NCI-H748 treated with DMSO at 0.1 percent for 48 hours (cell line): ENCODE measurements at regions not wholly inside any gene's neighbourhood (a gene's known extent, or its start where the extent isn't known, plus 50 kb on each side); places are given as distances from the start of the nearest gene placed in this dataset.

ENCODE experiments used
- DNase-seq: peaks from one replicate; lab custom pipeline; 2025; lab: John Stamatoyannopoulos, UW

DNA sequence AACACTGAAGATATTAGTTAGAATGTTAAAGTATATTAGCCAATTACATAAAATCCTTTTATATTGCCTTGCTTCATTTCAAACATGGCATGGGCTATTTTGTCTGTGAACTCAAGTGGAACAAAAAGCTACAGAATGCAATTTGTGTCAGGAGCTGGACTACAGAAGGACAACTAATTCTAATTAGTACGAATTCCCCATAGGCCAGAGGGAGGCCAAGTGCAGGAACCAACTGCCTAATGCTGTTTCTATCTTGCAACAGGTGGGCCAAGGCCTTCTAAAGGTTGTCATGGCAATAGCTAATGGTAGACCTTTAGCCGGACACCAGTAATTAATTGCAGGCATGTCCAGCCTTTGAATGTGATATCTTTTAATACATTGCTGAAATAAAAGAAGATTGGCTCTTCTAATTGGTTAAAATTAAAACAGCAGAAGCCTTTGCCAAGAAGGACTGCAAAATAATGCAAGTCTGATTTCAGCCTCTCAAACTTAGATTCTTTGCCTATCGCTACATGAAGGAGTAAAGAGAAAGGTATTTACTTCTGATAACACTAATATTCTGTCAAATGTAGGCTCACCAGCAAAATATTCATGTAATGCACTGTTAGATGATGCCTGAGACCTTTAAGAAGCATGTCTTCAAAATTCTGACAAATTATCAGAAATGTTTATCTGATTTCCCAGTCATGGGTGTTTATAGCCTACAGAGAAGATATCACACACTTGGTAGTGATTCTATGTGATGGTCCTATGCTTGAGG lies 232.1 kb downstream of the LMO4 start:
- no peak for DNase-seq

DNA sequence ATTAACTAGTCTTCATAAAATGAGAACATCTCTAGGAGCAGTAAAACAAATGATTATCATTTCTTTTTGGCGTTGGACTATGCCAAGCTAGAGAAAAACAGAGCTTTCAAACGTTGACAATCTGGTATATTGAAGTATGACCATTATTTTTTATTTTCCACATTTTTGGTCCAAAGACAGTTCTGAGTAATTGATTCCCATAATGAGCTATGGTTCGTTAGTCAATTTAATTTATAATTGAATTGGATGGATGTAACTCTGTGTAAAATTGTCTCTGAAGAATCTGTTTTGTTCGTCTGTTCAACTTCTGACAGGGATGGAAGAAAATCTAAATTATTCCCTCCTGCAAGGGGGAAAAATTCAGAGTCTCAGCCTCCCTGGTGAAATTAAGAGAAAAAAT lies 234.5 kb downstream of the LMO4 start:
- no peak for DNase-seq

DNA sequence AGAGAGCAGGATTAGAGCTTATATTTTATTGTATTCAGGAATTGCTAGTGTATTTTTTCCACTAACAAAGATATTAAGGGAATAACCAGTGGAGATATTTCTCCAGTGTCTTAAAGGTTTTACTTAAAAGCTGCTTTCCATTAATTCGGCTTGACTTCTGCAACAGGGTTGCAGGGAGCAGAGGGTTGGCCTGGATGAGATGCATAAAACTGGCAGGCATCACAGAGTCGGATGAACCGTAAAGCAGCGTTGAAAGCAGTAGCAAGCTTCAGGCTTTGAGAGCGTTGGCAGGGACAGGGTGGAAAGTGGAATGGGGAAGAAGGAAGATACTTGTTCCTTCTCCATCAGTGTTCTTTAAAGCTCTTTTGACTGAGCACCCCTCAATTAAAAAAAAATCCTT lies 237.2 kb downstream of the LMO4 start:
- no peak for DNase-seq

DNA sequence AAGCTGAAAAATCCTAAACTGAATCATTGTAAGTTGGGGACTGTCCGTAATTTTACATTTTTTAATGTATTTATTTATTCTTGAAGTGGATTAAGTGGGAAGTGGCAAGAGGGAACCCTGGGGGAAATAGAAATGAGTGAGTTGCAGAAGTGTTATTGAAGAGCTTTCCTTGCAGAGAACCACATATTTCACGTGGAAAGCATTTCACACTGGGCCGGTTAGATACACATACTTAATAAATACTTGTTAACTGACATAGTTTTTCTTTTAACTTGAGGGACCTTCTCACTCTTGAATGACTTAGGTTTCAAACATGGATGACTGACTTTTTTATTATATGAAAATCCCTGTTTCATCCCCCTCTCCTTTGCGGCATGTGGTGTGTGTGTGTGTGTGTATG lies 239.3 kb downstream of the LMO4 start:
- DNase-seq, result no peak

DNA sequence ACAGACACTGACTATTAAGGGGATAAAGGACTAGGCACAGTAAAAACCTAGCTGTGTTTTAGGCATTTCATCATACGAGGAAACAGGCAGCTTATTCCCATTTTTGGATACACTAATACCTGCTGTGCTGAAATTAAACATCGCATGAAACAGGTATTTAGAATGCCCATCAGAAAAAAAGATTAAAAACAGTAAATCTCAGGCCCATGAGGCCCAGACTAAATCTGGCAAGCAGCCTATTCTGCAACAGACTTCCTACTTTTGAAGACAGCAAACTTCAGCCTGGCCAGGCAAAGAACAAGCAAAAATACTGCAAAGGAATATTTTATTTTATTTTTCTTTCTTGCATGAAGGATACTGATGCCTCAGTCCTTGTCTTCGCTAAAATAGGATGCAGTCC lies 240.2 kb downstream of the LMO4 start:
- DNase-seq, result no peak

DNA sequence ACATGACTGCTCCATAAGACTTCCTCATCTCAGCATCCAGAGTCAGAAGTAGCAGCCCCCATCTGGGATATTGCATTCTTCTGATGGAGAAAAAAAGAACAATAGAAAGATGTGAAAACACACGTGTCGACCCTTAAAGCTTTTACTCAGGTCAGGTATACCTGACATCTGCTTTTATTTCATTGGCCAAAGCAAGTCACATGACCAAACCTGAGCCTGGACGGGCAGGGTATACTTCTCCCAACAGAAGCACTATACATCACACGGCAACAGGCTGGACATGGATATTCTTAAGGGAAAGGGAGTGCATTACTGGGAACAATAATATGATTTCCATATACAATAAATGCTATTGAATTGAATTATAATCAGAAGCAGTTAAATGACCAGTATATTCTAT lies 243.3 kb downstream of the LMO4 start:
- no peak for DNase-seq

DNA sequence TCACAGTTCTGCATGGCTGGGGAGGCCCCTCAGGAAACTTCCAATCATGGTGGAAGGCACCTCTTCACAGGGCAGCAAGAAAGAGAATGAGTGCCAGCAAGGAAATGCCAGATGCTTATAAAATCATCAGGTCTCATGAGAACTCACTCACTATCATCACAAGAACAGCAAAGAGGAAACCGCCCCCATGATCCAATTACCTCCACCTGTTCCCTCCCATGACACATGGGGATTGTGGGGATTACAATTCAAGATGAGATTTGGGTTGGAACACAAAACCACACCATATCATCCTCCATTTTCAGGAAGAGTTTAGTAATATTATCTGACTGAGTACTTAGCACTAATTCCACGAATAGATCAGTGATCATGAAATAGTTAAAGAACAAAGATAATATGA lies 244.2 kb downstream of the LMO4 start:
- DNase-seq, result no peak

DNA sequence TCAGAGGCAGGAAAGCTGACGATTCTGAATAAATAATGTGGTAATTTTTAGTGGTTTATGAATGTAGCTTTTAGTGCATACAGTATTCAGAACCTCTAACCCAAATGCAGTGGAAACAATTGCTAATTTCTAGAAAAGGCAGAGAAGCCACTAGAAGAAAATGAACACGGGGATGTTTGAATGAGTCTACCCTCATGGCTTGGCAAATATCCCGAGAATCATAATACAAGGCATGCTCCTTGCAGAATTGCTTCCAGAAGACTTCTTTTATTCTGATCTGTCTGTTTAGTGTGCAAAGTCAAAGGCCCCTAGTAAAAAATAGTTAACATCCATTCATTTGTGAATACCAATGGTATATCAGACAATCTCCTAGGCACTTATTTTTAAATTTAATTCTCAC lies 246.8 kb downstream of the LMO4 start:
- DNase-seq, result no peak

DNA sequence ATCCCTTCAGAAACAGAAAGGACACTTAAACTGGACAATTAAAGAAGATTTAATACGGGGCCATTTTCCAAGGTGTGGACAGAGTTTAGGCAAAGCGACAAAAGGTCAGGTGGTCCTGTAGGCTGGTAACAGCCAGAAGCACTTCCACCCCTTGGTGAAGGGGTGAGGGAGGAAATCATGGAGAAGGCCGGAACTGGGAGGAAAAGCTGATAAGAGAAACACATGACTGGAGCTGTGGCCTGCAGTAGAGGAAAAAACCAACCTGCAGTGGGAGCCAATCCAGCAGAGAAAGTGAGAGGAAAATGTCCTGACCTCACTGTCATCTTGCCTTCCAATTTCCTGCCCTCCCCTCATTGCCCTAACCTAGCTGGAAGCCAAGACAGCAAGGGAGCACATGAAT lies 249.8 kb downstream of the LMO4 start:
- DNase-seq, result no peak

DNA sequence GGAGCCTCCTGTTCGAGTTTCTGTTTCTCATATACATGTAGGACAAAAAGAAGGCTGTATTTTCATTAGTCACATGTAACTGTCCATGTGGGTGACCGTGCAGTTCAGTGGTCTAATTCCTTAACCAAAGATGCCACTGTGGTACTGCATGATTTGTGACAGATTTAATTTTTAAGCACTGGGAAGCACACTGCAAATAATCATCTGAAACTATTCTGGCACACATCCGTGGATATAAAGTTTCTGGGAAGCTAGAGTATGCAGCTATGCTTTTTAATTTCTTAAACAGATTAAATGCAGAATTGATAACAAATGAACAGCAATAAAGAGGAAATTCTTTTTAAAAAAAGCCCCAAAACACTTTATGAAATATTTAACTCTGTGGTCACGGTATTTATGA lies 254.8 kb downstream of the LMO4 start:
- no peak for DNase-seq

DNA sequence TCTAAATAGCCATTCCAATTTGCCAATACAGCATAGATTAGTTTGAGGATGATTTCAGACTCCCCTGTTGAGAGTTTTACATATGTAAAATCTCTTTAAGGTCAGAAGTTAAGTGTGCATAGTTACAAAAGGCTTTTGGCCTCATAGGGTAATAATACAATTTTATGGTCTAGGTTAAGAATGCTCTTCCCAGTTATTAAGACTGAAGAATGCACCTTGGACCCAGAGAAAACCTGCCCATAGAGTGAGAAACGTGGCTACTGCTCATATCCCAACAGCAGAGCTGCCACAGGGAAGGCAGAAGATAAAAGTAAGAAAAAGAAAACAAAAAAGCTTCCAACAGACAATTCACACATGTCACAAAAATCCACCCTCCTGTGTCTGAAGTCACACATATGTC lies 255.9 kb downstream of the LMO4 start:
- no peak for DNase-seq

DNA sequence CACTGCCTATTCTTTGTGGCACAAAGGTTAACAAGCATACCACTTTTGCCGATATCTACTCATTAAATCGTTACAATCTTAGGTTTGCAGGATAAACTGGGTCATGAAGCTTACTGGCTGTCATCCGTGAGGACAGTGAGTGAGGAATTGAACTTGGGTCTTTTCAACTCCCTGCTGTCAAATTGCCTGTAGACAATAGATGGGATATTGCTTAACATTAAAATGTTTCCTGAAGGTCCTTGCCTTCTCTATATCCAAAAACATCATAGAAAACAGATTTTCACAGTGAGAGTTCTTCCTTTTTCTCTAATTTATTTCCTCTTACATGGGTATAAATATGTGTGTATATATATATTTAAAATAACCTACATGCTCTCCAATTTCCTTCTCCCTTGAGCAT lies 257.8 kb downstream of the LMO4 start:
- DNase-seq, result no peak

DNA sequence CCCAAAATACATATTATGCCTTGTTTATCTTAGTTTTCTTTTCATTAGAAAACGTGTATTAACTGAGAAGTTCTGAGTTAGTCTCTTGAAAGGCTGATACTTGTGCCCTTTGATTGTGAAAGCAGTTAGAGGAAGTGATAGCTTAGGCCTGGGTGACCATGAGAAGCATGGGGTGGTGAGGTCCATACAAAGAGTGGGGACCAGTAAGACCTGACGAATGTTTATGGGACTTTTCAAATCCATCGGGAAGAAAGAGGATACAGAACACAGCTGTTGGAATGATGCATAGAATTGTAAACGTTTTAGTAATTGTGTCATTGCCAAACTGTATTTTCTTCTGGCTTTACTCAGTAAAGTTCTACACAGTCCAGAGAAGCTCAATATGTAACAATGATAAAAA lies 259.8 kb downstream of the LMO4 start:
- DNase-seq, result no peak

DNA sequence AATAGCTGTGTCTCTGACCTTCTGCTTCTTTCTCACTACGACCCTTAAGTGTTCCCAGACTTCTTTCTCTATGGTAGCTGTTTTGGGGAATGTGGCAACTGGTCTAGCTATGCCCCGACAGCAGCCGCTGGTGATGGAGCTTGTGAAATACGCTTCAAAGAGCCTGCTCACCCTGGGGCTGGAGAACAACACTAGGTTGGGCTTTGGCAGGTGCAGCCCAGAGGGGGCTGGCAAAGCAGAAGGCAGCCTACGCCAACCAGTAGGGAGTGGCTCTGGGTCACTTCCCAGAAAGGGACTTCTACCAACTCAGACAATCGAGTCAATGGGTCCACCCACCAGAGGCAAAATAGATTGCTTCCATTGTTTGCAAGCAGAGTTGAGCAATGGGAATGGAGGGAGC lies 262.8 kb downstream of the LMO4 start:
- no peak for DNase-seq

DNA sequence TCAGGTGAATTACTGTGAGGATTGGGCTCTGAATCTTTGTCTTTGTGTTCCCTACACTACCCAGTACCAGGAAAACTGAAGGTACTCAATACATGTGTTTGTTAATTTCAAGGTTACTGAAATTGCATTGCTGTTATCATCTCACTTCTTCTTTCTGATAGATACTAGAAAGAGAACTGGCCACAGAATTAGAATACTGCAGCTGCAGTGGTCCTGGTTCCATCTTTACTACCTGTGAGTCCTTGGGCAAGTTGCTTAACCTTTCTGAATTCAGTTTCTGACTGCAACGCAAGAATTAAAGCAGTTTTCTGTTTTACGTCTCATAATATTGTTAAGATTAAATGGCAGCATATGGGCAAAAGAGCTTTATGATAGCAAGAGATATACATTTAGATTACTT lies 263.5 kb downstream of the LMO4 start:
- DNase-seq, result no peak

DNA sequence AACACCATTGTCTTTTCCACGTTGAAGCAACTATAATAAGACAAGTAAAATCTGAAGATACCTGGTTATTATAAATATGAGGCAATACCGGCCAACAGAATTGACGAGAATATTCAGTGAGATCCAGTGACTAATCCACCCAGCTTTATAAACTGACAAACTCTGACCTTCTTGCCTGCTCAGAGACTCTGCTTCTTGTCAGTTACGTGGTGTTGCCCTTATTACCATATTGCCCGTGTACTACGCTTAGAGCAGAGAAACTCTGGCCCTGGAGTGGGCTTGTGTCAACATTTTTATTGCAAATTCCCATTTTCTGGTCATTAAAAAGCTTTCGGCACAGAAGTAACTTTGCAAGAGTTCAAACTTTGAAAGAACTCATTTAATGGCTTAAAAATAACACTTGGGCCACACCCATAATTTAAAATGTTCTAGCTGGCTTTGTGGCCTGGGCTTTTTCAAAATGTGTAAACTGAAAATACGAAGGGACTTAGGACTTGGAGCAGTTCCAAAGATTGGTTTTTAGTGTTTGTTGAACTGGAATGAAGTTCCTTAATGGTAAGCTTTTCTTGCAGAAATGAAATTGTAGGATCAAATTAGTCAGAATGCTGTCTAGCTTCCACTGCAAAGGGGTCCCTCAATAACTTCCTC lies 266.2 kb downstream of the LMO4 start:
- DNase-seq, result no peak

DNA sequence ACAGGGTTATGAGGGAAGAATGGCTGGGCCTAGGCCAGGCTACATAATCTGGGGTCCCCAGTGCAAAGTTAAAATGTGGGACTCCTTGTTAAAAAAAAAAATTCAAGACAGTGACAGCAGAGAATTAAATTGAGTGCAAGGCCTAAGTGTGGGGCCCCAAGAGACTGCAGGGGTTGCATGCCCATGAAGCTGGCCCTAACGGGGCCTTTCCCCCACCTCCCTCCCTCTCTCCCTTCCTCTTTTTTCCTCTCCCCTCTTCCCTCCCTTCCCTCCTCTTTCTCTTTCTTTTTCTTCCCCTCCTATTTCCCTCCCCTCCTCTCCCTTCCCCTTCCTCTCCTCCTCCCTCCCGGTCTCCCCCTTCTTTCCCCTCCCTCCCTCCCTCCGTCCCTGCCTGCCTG lies 266.7 kb downstream of the LMO4 start:
- no peak for DNase-seq

DNA sequence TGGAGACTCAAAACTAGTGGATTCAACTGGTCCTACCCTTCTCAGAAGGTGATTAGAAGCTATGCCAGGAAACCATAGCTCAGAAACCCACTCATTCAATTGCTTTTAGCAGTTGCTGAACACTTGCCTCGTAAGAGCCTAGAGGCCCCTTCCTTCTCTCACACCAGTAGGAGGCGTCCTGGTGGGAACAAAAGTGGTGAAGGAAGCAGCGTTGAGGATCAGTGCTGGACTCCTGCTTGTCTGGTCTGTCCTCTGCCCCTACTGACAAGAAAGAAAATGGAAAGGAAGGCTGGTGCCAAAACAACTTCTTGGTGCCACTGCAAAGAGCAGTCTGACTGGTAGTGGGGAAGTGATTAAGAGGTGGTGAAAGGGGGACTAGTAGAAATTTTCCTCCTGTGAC lies 269.7 kb downstream of the LMO4 start:
- no peak for DNase-seq

DNA sequence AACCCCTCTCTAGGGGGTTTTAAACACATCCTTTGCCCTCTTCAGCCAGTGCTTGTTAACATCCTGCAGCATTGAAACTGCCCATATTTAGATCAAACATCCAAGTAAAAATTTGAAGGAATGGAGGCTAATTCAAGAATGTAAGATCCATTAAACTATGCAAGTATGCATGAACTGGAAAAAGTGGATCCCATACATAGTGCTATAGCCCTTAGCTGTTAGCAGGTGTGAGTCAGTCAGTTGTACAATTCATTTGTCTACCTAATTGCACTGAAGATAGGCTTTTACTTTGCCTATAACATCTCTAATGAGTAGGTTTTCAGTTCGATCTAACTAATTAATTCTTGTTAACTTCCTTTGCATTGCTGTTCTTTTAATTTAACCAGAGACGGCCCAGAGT lies 270.9 kb downstream of the LMO4 start:
- DNase-seq, result no peak

DNA sequence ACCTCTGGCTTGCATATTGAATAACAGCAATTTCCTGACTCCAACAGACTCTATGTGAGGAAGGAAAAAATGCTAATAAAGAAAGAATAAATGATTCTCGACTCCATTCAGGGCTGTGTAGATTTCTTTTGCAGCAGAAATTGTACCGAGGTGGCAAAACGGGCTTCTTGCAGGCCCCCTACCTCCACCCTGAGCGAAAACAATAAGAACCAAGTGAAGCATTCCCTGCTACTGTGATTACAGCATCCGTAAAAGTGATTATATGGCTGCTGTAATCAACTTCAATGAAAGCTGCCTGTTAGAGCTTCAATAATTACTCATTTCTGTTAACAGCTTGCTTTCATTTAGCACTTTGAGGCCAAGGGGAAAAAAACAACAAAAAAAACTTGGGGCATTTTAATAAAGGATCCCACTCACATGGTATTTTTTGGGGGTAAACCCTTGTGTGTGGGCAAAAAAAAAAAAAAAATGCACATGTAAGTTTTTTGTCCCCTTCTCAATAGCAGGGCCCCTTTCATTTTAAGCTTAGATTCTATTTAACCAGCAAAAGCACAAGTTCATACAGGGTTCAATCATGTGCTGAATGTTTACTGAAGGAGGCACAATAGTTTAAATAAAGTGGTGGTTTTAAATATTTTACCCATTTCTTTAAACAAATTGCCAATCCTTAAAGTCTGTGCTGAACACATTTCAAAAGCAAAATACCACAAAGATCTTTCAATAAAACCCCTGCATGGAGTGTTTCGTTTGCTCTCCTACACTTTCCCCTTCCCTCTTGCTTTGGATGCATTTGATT lies 271.6 kb downstream of the LMO4 start:
- DNase-seq, result no peak

DNA sequence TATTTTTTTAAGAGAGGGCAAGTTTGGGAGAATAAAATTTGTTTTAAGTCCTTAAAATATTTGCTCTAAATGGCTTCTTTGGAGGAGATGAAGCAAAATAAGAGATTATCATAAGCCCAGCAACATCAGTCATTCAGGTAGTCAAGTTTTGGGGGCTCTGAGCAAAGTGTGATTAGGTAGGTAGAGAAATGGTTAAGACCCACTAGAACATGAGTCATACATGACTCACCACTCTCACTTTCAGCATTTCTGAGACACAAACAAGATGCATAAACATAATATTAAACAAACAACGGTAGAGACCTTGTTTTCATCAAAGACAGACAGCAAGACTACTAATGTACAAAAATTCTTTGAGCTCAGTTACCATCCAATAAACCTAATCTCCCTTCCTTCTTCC lies 272.2 kb downstream of the LMO4 start:
- no peak for DNase-seq

DNA sequence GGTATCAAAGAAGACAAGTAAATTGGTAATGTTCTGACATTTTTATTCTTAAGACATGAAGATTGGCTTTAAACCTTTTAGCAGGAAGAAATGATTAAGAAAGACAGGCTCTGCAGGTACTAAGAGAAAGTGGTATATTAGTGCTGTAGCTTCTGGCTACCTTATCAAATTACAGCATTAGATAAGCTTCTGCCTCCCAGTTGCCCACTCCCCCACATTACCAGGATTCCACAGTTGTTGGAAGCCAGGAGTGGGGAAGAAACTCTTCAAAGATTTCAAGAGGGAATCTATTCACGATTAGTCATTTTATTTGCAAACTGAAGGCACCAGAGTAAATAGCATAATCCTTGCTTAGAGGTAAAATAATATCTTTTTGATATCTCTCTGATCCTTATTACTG lies 274.9 kb downstream of the LMO4 start:
- DNase-seq, result no peak

DNA sequence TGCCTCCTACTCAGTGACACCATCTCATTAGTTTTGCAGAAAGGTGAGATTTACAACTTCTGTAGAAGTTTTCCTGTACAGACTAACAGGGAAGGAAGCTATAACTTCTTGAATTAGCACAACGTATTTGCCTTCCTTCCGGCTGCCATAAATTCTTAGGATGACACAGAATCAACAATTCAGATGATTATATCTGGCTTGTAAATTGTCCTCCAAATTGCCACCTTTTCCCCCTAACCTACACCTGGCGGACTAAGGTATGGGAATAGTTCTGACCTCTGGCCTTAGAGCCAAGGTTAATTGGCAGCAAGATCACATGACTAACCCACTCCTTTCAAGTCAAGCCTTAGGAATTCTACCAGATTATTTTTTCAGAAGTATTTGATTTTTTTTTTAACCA lies 284.3 kb downstream of the LMO4 start:
- no peak for DNase-seq
